ENCODE measurements at regions not wholly inside any gene's neighbourhood (a gene's known extent, or its start where the extent isn't known, plus 50 kb on each side); places are given as distances from the start of the nearest gene placed in this dataset.
A peak's percentile ranks its signal among the peaks of the same experiment; 100 is the strongest.

GRCh38 chr20:43843096-43843964, 71.3 kb upstream of the TOX2 start:
- Histone ChIP-seq H4K20me1 (ENCODE audit: insufficient read depth, poor library complexity, severe bottlenecking) (no peaks in the 10 kb centered on the region), H3K36me3 (replicated peaks; ENCODE audit: insufficient read depth, low read depth) (no peaks in the 10 kb centered on the region), H3K4me2 (no peak overlapping the region), H3K4me1 (ENCODE audit: insufficient read depth) (no peaks in the 10 kb centered on the region), H3K4me3 (no peak overlapping the region), H3K79me2 (no peaks in the 10 kb centered on the region), H3K27me3 (peaks cover 3% of the 10 kb centered on the region), H3K9me2 (replicated peaks; ENCODE audit: insufficient read depth) (no peaks in the 10 kb centered on the region), H3K9me3 (ENCODE audit: low read depth) (no peaks in the 10 kb centered on the region), H3K27ac (no peak overlapping the region), H2AFZ (no peak overlapping the region)
- DNase-seq (ENCODE audit: low spot score): no peak
- WGBS (ENCODE audit: low lambda C conversion rate, missing lambda C conversion rate): 77% methylated on average over 10 of the region's 10 CpGs
- TF ChIP-seq EZH2phosphoT487 (IDR thresholded peaks at IDR 0.05; ENCODE audit: low read depth, severe bottlenecking, unreplicated experiment): no peak
- no peak for TF ChIP-seq EZH2 (IDR thresholded peaks at IDR 0.05; ENCODE audit: borderline replicate concordance)
- no peak for TF ChIP-seq CTCF (IDR thresholded peaks at IDR 0.05; ENCODE audit: poor library complexity)

- no peaks in the 10 kb centered on the region for H3K9me3 ChIP-seq (ENCODE audit: low read depth)
- no peaks in the 10 kb centered on the region for H3K9me2 ChIP-seq (replicated peaks; ENCODE audit: insufficient read depth)
- H3K27me3 ChIP-seq: peaks cover 3% of the 10 kb centered on the region
- no peak overlapping the region for H3K27ac ChIP-seq
- DNase-seq (ENCODE audit: low spot score): no peak
- no peaks in the 10 kb centered on the region for H3K36me3 ChIP-seq (replicated peaks; ENCODE audit: insufficient read depth, low read depth)
- no peaks in the 10 kb centered on the region for H4K20me1 ChIP-seq (ENCODE audit: insufficient read depth, poor library complexity, severe bottlenecking)
- no peak overlapping the region for H2AFZ ChIP-seq
- no peaks in the 10 kb centered on the region for H3K79me2 ChIP-seq
- 81% methylated on average over 9 of the region's 9 CpGs for WGBS (ENCODE audit: low lambda C conversion rate, missing lambda C conversion rate)
- no peak overlapping the region for H3K4me2 ChIP-seq
- H3K4me1 ChIP-seq (ENCODE audit: insufficient read depth): no peaks in the 10 kb centered on the region
- no peak overlapping the region for H3K4me3 ChIP-seq
- TF ChIP-seq EZH2 (IDR thresholded peaks at IDR 0.05; ENCODE audit: borderline replicate concordance) (no peak), CTCF (IDR thresholded peaks at IDR 0.05; ENCODE audit: poor library complexity) (no peak)
Observed at GRCh38 chr20:43842126-43843020, 72.3 kb upstream of the TOX2 start.

- Histone ChIP-seq H3K4me1 (ENCODE audit: insufficient read depth) (no peaks in the 10 kb centered on the region), H3K9me3 (ENCODE audit: low read depth) (no peaks in the 10 kb centered on the region), H3K9me2 (replicated peaks; ENCODE audit: insufficient read depth) (no peaks in the 10 kb centered on the region), H3K36me3 (replicated peaks; ENCODE audit: insufficient read depth, low read depth) (no peaks in the 10 kb centered on the region), H3K79me2 (no peaks in the 10 kb centered on the region), H4K20me1 (ENCODE audit: insufficient read depth, poor library complexity, severe bottlenecking) (no peaks in the 10 kb centered on the region), H2AFZ (no peak overlapping the region), H3K27me3 (peaks cover 3% of the 10 kb centered on the region), H3K4me2 (no peak overlapping the region), H3K4me3 (no peak overlapping the region), H3K27ac (no peak overlapping the region)
- 87% methylated on average over 8 of the region's 11 CpGs for WGBS (ENCODE audit: low lambda C conversion rate, missing lambda C conversion rate)
- TF ChIP-seq CTCF (IDR thresholded peaks at IDR 0.05; ENCODE audit: poor library complexity) (peak; percentile 13), EZH2phosphoT487 (IDR thresholded peaks at IDR 0.05; ENCODE audit: low read depth, severe bottlenecking, unreplicated experiment) (no peak)
- DNase-seq (ENCODE audit: low spot score): no peak
Observed at GRCh38 chr20:43840382-43841070, 74.1 kb upstream of the TOX2 start.
